ENCODE measurements at regions not wholly inside any gene's neighbourhood (a gene's known extent, or its start where the extent isn't known, plus 50 kb on each side); places are given as distances from the start of the nearest gene placed in this dataset.

GRCh38 chr6:25172819-25173218 lies 106.4 kb upstream of the CARMIL1 start:
- no peak for TF ChIP-seq POLR2A (IDR thresholded peaks at IDR 0.05)
- no peak for TF ChIP-seq CTCF (IDR thresholded peaks at IDR 0.05)
- TF ChIP-seq EP300 (IDR thresholded peaks at IDR 0.05) = no peak
